ENCODE measurements at regions not wholly inside any gene's neighbourhood (a gene's known extent, or its start where the extent isn't known, plus 50 kb on each side); places are given as distances from the start of the nearest gene placed in this dataset.

DNA sequence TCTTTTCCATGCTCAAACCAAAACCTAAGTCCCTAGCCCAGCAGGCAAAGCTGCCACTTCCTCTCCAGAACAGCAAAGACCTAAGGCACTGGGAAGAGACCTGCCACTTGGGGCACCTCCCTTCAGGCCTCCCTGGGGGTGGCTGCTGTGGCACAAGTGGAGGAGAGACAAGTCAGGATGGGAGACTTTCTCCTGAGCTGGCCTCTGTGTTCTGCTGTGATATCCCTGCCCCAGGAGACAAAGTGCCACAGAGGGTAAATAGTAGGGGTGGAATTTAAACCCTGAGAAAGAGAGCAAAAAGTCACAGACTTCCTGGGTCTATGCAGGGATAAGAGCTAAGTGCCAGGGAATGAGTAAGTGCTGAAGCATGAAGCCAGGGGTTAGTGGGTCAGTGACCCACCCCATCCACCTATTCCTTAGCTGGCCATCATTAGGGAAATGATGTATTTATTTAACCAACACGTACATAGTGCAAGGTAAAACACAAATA, 84.2 kb downstream of the MRPL14 start (continued):
- TF ChIP-seq, protein P1, sequence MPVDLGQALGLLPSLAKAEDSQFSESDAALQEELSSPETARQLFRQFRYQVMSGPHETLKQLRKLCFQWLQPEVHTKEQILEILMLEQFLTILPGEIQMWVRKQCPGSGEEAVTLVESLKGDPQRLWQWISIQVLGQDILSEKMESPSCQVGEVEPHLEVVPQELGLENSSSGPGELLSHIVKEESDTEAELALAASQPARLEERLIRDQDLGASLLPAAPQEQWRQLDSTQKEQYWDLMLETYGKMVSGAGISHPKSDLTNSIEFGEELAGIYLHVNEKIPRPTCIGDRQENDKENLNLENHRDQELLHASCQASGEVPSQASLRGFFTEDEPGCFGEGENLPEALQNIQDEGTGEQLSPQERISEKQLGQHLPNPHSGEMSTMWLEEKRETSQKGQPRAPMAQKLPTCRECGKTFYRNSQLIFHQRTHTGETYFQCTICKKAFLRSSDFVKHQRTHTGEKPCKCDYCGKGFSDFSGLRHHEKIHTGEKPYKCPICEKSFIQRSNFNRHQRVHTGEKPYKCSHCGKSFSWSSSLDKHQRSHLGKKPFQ (CRISPR knock-in tag; IDR thresholded peaks at IDR 0.05; ENCODE audit: insufficient replicate concordance) = no peak
- TF ChIP-seq GTF2F1 (IDR thresholded peaks at IDR 0.05; ENCODE audit: low read length) (no peak), ZNF883 (CRISPR knock-in tag; IDR thresholded peaks at IDR 0.05; ENCODE audit: not compliant biosample characterization) (no peak), POLR2AphosphoS5 (IDR thresholded peaks at IDR 0.05; ENCODE audit: low read depth, low read length) (no peak), CREB1 (IDR thresholded peaks at IDR 0.05) (no peak), CREB1 (CRISPR knock-in tag; IDR thresholded peaks at IDR 0.05) (no peak), AKNA (CRISPR knock-in tag; IDR thresholded peaks at IDR 0.05; ENCODE audit: borderline replicate concordance) (no peak), MXI1 (IDR thresholded peaks at IDR 0.05; ENCODE audit: borderline replicate concordance, low read depth, low read length) (0 out of 3 replicates have a peak, but pooled peaks have one; percentile 21), ZNF850 (CRISPR knock-in tag; conservative IDR thresholded peaks at IDR 0.05) (no peak), MED1 (CRISPR knock-in tag; IDR thresholded peaks at IDR 0.05) (peak; percentile 45; the same call in 1 of the 2 replicates), ZFP36L2 (CRISPR knock-in tag; IDR thresholded peaks at IDR 0.05) (no peak), JARID2 (CRISPR knock-in tag; IDR thresholded peaks at IDR 0.05; ENCODE audit: insufficient replicate concordance) (no peak), HIC2 (CRISPR knock-in tag; IDR thresholded peaks at IDR 0.05; ENCODE audit: low read depth) (peak; percentile 74; the same call in 1 of the 2 replicates), REXO4 (CRISPR knock-in tag; IDR thresholded peaks at IDR 0.05; ENCODE audit: borderline replicate concordance) (no peak), MED8 (CRISPR knock-in tag; IDR thresholded peaks at IDR 0.05; ENCODE audit: insufficient replicate concordance) (no peak), HMG20A (CRISPR knock-in tag; IDR thresholded peaks at IDR 0.05; ENCODE audit: borderline replicate concordance) (peak; percentile 74), DR1 (CRISPR knock-in tag; IDR thresholded peaks at IDR 0.05) (no peak), FOXA1 (IDR thresholded peaks at IDR 0.05) (no peak), FOXA1 (CRISPR knock-in tag; IDR thresholded peaks at IDR 0.05) (no peak), CC2D1A (CRISPR knock-in tag; IDR thresholded peaks at IDR 0.05) (no peak), MAFG (CRISPR knock-in tag; IDR thresholded peaks at IDR 0.05) (no peak), MAFK (conservative IDR thresholded peaks at IDR 0.05 in 1 of 2, IDR thresholded peaks at IDR 0.05 in 1 of 2; ENCODE audit: low read length in 2 of 2) (no peak), ZNF160 (CRISPR knock-in tag; IDR thresholded peaks at IDR 0.05) (no peak)
- TF ChIP-seq, protein P2, sequence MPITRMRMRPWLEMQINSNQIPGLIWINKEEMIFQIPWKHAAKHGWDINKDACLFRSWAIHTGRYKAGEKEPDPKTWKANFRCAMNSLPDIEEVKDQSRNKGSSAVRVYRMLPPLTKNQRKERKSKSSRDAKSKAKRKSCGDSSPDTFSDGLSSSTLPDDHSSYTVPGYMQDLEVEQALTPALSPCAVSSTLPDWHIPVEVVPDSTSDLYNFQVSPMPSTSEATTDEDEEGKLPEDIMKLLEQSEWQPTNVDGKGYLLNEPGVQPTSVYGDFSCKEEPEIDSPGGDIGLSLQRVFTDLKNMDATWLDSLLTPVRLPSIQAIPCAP (CRISPR knock-in tag; IDR thresholded peaks at IDR 0.05; ENCODE audit: low read depth) = no peak
